GM19043 (cell line): ENCODE measurements at regions not wholly inside any gene's neighbourhood (a gene's known extent, or its start where the extent isn't known, plus 50 kb on each side); places are given as distances from the start of the nearest gene placed in this dataset.

Experiments used
- ATAC-seq: cut with Tn5 transposase; IDR thresholded peaks from one replicate; pipeline ENCODE4 v1.9.1; 2021; ENCODE audit warnings: low read depth; ENCODE audit not compliant: unreplicated experiment

- ATAC-seq: no peak
Measured at GRCh38 chr18:78622907-78623541, 356.6 kb upstream of the SALL3 start.

DNA sequence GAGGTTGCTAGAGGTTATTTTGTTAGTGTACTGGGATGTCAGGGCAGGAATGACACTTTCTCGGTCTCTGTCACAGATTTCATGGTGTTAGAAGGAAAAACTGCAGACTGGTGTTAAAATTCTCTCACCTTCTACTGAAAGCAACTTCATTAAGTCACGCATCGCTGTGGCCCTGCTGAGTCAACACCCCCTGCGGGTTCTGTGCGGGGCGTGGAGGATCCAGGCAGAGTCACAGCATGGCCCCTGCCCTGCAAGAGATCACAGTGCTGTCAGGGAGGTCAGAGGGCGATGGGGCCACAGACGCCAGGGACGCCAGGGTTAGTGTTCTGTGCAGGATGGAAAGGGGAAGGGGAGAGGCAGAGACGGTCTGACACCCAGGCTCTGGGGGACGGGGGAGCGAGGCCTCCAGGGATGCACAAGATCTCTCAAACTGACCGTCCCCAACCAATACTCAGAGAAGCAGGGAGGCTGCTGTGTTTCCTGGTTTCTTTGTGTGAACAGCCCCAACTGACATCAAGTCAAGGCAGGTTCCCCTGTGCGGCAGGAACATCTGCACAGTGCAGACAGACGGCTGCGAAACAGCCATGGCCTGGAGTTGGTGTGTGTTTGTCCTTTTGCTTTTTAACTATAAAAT is 354.9 kb upstream of the SALL3 start:
- no peak for ATAC-seq

DNA sequence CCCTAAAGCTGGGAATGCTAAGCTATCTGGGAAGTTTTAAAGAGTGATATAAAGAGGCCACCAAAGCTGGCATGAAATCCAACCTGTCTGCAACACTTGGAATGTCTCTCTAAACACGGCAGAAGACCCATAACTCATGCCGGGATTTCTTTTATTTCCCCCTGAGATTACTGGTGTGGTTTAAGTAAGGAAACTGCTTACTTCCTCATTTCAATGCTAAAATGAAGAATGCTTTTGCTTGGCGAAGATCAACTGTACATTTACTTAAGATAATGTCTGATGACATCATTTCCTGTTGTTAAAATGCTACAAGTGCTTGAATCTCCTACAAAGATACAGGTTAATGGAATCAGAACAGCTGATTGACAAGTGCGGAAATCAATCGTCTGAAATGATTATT is 353.8 kb upstream of the SALL3 start:
- no peak for ATAC-seq

DNA sequence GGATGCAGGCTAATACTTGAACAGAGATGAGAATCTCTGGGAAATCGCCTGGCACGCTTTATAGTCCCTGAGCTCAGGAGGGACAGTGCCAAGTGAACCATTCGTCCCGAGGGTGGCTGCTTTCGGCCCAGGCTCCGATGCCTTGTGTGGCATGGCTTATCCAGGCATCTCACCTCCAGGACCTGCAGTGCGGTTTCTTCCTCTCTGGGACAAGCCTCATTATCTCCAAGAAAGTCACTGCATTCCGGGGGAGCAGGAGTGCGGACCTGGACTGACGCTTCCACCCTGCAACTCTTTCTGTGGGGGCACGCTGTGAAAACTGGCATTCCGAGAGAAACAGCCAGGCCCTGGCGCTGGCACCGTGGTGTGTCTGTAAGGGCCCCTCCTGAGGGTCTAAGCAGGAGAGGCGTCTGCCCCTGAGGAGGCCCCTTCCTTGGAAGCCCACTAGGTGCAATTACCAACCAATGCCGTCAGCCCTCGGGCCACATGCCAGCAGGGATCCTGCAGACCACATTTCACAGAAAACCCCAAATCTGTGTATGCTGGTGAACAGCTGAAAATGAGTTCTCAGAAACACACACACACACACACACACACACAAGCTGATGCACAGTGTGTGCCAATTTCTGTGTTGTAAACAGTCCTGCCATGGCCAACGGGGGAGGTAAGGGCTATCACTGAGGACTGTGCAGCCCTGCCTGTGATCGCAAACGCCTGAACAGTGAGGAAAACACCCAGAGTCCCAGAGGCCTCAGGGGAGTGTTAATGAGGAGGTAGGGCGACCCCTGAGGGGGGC is 351.9 kb upstream of the SALL3 start:
- no peak for ATAC-seq

- no peak for ATAC-seq
Measured at GRCh38 chr18:78629426-78629825, 350.2 kb upstream of the SALL3 start.

DNA sequence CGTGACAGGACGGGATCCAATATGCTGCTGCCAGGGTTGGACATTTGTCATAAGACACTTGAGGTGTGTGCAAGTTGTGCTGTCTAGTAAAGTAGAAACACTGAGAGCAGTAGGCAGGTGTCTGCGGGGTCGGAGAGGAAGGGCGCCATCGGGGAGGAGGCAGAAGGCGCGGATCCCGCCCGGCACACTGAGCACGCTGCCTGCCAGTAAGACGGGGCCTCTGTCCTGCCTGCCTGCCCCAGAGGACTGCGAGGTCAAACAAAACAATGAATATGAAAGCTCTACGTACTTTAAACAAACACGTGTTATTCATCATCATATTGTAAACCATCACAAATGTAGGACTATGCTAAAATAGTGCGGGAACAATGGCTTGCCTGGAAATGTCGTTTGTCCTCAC is 349.3 kb upstream of the SALL3 start:
- no peak for ATAC-seq

GRCh38 chr18:78630981-78631510 is 348.6 kb upstream of the SALL3 start:
- ATAC-seq: no peak

DNA sequence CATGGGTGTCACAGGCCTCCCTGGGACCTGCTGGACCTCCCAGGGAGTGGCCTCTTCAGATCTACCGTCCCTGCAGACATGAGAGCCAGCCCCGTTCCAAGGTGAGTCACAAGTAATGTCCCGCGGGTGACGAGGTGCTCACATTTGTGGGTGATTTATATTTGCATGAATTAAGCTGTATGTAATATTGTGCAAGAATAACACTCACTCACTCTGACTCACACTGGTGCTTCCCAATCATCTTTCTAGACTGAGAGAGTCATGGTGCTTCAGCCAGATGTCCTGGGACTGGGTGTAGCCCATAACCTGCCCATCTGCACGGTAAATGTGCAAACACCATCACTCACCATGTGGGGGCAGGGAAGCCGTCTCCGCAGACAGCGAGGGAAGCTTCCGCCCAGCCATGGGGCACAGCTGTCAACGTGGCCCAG is 347.5 kb upstream of the SALL3 start:
- no peak for ATAC-seq

- no peak for ATAC-seq
Measured at GRCh38 chr18:78634061-78634696, 345.4 kb upstream of the SALL3 start.

GRCh38 chr18:78635093-78635800 is 344.4 kb upstream of the SALL3 start:
- ATAC-seq: no peak

GRCh38 chr18:78636260-78636659 is 343.4 kb upstream of the SALL3 start:
- no peak for ATAC-seq

GRCh38 chr18:78637442-78638402 is 341.9 kb upstream of the SALL3 start:
- ATAC-seq: no peak

- ATAC-seq: no peak
Measured at GRCh38 chr18:78639006-78639950, 340.3 kb upstream of the SALL3 start.

- ATAC-seq: no peak
Measured at GRCh38 chr18:78640246-78640995, 339.2 kb upstream of the SALL3 start.

- ATAC-seq: no peak
Measured at GRCh38 chr18:78641689-78642231, 337.9 kb upstream of the SALL3 start.

DNA sequence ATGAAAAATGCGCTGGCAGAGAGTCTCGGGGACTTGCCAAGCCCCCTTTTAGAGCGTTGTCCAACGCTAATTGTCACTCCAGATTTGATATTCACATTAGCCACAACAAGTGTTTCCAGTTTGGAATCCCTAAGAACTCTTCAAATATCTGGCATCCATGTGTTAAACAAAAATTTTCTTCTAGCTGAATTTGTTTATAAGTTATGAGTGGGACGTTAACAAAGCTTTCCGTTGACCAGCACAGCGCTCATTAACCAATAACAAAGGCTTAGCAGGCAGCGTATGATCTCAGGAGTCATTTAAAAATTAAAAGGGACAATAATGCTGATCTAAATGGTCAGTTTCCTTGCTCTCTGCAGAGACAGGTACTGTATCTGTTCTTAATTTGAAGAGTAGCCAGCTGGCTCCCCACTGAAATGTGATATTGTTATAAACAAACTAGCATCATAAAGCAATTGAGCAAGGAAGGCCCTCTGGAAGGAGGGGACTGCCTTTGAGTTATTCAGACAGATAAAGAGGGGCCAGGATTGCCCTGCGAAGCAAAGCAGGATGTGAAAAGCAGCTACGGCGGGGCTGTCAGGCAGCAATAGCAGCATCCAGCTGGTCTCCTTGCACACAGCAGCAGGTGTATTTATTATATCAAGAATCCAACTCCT is 337.2 kb upstream of the SALL3 start:
- no peak for ATAC-seq

DNA sequence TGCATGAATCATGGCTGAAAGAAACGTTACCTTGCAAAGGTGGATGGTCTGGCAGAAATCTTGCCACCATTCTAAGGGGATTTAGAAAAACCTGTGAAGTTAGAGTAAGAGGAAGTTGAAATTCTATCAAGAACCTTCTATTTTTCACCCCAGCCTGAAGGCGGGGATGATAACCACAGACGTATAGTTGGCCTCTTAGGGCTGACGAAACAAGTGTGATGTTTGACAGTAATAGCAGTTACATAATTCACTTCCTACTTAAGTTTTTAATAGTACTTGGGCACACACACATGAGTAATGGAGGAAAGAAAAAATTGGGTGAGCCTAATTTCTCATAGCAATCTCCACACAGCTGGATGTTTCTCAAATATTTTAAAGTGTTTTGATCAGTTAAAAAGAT is 336.6 kb upstream of the SALL3 start:
- ATAC-seq: no peak
